PC-9 (cell line): ENCODE measurements at regions not wholly inside any gene's neighbourhood (a gene's known extent, or its start where the extent isn't known, plus 50 kb on each side); places are given as distances from the start of the nearest gene placed in this dataset.

Source experiments
- BruUV-seq: library from RNA; stranded (reverse); fragments of 400-500 nt; replicated peaks from 2 replicates; lab custom pipeline; 2021; lab: Mats Ljungman, UMichigan
- CTCF ChIA-PET: fragments of 300-600 bp; sonication (Branson Sonifier 250); formaldehyde crosslinking; loops from one replicate; lab custom pipeline; 2022; ENCODE audit warnings: antibody characterized with exemption; lab: Charles Lee
- POLR2A ChIA-PET: fragments of 300-600 bp; sonication (Branson Sonifier 250); formaldehyde crosslinking; loops from one replicate; lab custom pipeline; 2022; ENCODE audit warnings: antibody characterized with exemption; ENCODE audit not compliant: unreplicated experiment; lab: Charles Lee
- DNase-seq, 2 experiments: peaks; one replicate each; pipeline versions ENCODE4 v3.0.0 to v3.0.0-alpha.2; 2015 to 2022; ENCODE audit warnings: mixed read lengths in 1 of 2
- H2AFZ ChIP-seq: fragments of 200-600 bp; sonication (generic); 2 replicates; pipeline ENCODE4 v1.8.1; 2017; ENCODE audit warnings: antibody characterized with exemption
- H3F3A ChIP-seq: fragments of 200-600 bp; sonication (generic); 2 replicates; pipeline ENCODE4 v1.8.1; 2017; ENCODE audit warnings: antibody characterized with exemption, mild to moderate bottlenecking, low read depth; ENCODE audit not compliant: insufficient read depth
- H3K27ac ChIP-seq: fragments of 200-600 bp; sonication (generic); 2 replicates; pipeline ENCODE4 v1.6.1; 2016; ENCODE audit warnings: mixed run types
- H3K27me3 ChIP-seq: fragments of 200-600 bp; sonication (generic); 2 replicates; pipeline ENCODE4 v1.6.1; 2016; ENCODE audit warnings: low read depth, mixed run types; ENCODE audit not compliant: insufficient read depth
- H3K36me3 ChIP-seq: fragments of 200-600 bp; sonication (generic); 2 replicates; pipeline ENCODE4 v1.6.1; 2016; ENCODE audit warnings: low read depth, mixed run types
- H3K4me1 ChIP-seq: fragments of 200-600 bp; sonication (generic); replicated peaks from 2 replicates; pipeline ENCODE4 v1.6.1; 2016; ENCODE audit warnings: mixed run types; ENCODE audit not compliant: insufficient read depth
- H3K4me2 ChIP-seq: fragments of 200-600 bp; sonication (generic); 2 replicates; pipeline ENCODE4 v1.6.1; 2017; ENCODE audit warnings: mixed run types
- H3K4me3 ChIP-seq: fragments of 200-600 bp; sonication (generic); 2 replicates; pipeline ENCODE4 v1.6.1; 2016; ENCODE audit warnings: mixed run types
- H3K79me2 ChIP-seq: fragments of 200-600 bp; sonication (generic); 2 replicates; pipeline ENCODE4 v1.6.1; 2017; ENCODE audit warnings: low read depth, mixed run types
- H3K9me2 ChIP-seq: fragments of 200-600 bp; sonication (generic); 2 replicates; pipeline ENCODE4 v1.8.1; 2017; ENCODE audit warnings: mild to moderate bottlenecking; ENCODE audit not compliant: insufficient read depth
- H3K9me3 ChIP-seq: fragments of 200-600 bp; sonication (generic); 2 replicates; pipeline ENCODE4 v1.8.1; 2016; ENCODE audit warnings: low read depth; ENCODE audit not compliant: insufficient read depth
- H4K20me1 ChIP-seq: fragments of 200-600 bp; sonication (generic); 2 replicates; pipeline ENCODE4 v1.8.1; 2017; ENCODE audit not compliant: insufficient read depth
- CTCF ChIP-seq: fragments of 200-600 bp; sonication (generic); conservative IDR thresholded peaks from 2 replicates; pipeline ENCODE4 v1.6.1; 2017; ENCODE audit warnings: mixed run types, antibody characterized with exemption, mild to moderate bottlenecking, moderate library complexity
- EZH2 ChIP-seq: fragments of 200-600 bp; sonication (generic); IDR thresholded peaks from 2 replicates; pipeline ENCODE4 v1.8.0; 2017; ENCODE audit warnings: antibody characterized with exemption, low read depth
- intact Hi-C: fragments of 100-400 bp; cut with micrococcal nuclease; formaldehyde crosslinking; loops from one replicate; pipeline ENCODE4 v1.10.0; 2022; ENCODE audit not compliant: unreplicated experiment

GRCh38 chr11:33420959-33421566, 163.9 kb downstream of the HIPK3 start:
- CTCF ChIA-PET: no interaction called here

DNA sequence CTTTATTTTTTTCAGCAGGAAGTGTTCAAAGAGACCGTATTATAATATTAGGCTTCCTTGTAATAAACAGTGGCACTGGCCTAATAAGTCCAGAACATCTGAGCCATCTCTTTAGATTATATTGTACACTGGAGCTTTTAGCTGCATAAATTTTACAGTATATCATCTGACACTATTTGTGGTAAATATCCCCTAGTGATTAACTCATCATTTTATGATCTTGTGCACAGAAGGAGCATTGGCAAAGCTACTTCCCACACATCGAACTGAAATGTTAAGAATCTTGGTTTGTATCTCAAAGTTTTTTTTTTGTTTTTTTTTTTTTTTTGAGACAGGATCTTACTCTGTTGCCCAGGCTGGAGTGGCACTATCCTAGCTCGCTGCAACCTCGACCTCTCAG, 162.7 kb downstream of the HIPK3 start:
- Histone ChIP-seq H3K9me2 (no peaks in the 10 kb centered on the region), H3K9me3 (no peaks in the 10 kb centered on the region), H4K20me1 (no peaks in the 10 kb centered on the region), H2AFZ (no peak overlapping the region), H3K27ac (no peak overlapping the region), H3K36me3 (no peaks in the 10 kb centered on the region), H3K27me3 (no peaks in the 10 kb centered on the region), H3K4me2 (no peak overlapping the region), H3K4me3 (no peak overlapping the region), H3K79me2 (no peaks in the 10 kb centered on the region), H3F3A (no peaks in the 10 kb centered on the region), H3K4me1 (no peaks in the 10 kb centered on the region)
- no peak for DNase-seq
- ChIA-PET POLR2A (no interaction called here), CTCF (no interaction called here)
- intact Hi-C loops: no loop called here
- BruUV-seq: no TSS peak
- TF ChIP-seq CTCF: no peak
- TF ChIP-seq EZH2: no peak

More at GRCh38 chr11:33420959-33421566, 163.9 kb downstream of the HIPK3 start:
- no peak for TF ChIP-seq CTCF
- Histone ChIP-seq H3K27ac (no peak overlapping the region), H3F3A (no peaks in the 10 kb centered on the region), H3K79me2 (no peaks in the 10 kb centered on the region), H2AFZ (no peak overlapping the region), H3K4me2 (no peak overlapping the region), H3K4me3 (no peak overlapping the region), H3K9me2 (no peaks in the 10 kb centered on the region), H4K20me1 (no peaks in the 10 kb centered on the region), H3K4me1 (no peaks in the 10 kb centered on the region), H3K36me3 (no peaks in the 10 kb centered on the region), H3K27me3 (no peaks in the 10 kb centered on the region), H3K9me3 (no peaks in the 10 kb centered on the region)
- intact Hi-C loops: no loop called here
- POLR2A ChIA-PET: no interaction called here
- no TSS peak for BruUV-seq
- no peak for DNase-seq

GRCh38 chr11:33417121-33417520, 159.9 kb downstream of the HIPK3 start:
- Histone ChIP-seq H3K27ac (no peak overlapping the region), H3K36me3 (no peaks in the 10 kb centered on the region), H3K9me2 (no peaks in the 10 kb centered on the region), H3K4me2 (no peak overlapping the region), H3K27me3 (no peaks in the 10 kb centered on the region), H4K20me1 (no peaks in the 10 kb centered on the region), H3K4me1 (no peaks in the 10 kb centered on the region), H3F3A (no peaks in the 10 kb centered on the region), H3K4me3 (no peak overlapping the region), H3K9me3 (no peaks in the 10 kb centered on the region), H3K79me2 (no peaks in the 10 kb centered on the region), H2AFZ (no peak overlapping the region)
- TF ChIP-seq CTCF: no peak
- no peak for TF ChIP-seq EZH2
- intact Hi-C loops: no loop called here
- no TSS peak for BruUV-seq
- DNase-seq: no peak
- ChIA-PET POLR2A (no interaction called here), CTCF (no interaction called here)
